AG10803 (cell line): ENCODE measurements at regions not wholly inside any gene's neighbourhood (a gene's known extent, or its start where the extent isn't known, plus 50 kb on each side); places are given as distances from the start of the nearest gene placed in this dataset.

Experiments used
- DNase-seq: peaks from one replicate; pipeline ENCODE4 v3.0.0; 2010; ENCODE audit warnings: low read depth
- H3K4me3 ChIP-seq: 2 replicates; pipeline ENCODE4 v1.5.1; 2011; ENCODE audit warnings: mild to moderate bottlenecking, low read length, control low read depth
- TF ChIP-seq, protein P1 (sequence below): conservative IDR thresholded peaks from 2 replicates; pipeline ENCODE4 v1.5.1; 2011; ENCODE audit warnings: mild to moderate bottlenecking, low read length, control low read depth, inconsistent platforms

- TF ChIP-seq, protein P1, sequence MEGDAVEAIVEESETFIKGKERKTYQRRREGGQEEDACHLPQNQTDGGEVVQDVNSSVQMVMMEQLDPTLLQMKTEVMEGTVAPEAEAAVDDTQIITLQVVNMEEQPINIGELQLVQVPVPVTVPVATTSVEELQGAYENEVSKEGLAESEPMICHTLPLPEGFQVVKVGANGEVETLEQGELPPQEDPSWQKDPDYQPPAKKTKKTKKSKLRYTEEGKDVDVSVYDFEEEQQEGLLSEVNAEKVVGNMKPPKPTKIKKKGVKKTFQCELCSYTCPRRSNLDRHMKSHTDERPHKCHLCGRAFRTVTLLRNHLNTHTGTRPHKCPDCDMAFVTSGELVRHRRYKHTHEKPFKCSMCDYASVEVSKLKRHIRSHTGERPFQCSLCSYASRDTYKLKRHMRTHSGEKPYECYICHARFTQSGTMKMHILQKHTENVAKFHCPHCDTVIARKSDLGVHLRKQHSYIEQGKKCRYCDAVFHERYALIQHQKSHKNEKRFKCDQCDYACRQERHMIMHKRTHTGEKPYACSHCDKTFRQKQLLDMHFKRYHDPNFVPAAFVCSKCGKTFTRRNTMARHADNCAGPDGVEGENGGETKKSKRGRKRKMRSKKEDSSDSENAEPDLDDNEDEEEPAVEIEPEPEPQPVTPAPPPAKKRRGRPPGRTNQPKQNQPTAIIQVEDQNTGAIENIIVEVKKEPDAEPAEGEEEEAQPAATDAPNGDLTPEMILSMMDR = no peak
- DNase-seq = no peak
- H3K4me3 ChIP-seq = no peak overlapping the region
These were observed 448.7 kb downstream of the DCDC2C start for GRCh38 chr2:4152051-4152450.

DNA sequence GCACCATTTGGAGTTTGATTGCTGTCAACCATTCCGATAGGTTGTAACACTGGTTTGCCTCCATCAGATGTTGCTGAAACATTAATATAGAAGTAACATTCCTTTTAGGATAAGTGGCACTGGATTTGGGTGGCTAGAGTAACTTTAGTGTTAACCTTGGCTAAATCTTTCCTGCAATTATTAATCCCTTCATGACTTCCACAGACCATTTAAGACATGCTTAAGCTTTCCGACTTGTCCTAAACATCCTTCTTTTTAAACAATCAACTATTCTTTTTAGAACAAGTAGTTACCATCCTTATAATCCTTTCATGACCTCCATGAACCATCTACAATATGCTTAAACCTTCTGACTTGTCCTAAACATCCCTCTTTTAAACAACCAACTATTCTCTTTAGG lies 465.5 kb downstream of the DCDC2C start:
- TF ChIP-seq, protein P1 = no peak

GRCh38 chr2:4174796-4175195 lies 471.4 kb downstream of the DCDC2C start:
- TF ChIP-seq, protein P1 = no peak
- H3K4me3 ChIP-seq = no peak overlapping the region
- DNase-seq = no peak

More for the DNA sequence above, 465.5 kb downstream of the DCDC2C start:
- H3K4me3 ChIP-seq = no peak overlapping the region
- DNase-seq = no peak

DNA sequence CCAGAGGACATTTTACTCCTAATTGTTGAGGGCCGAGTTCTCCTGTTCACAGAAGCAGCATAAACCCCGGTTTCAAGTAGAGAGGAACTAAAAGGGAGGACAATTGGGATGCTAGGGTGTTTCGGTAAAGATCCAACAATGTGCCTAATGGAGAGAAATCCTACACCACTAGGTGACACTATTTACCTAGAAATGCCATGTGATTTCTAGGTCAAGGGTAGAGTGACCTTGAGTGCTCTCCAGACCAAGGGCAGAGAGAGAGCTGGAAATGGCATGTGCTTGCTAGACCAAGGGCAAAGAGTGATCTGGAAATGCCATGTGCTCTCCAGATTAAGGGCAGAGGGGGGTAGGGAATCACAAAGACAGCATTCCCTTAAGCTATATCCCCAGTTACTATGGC lies 472.0 kb downstream of the DCDC2C start:
- H3K4me3 ChIP-seq = no peak overlapping the region
- TF ChIP-seq, protein P1 = no peak
- no peak for DNase-seq

DNA sequence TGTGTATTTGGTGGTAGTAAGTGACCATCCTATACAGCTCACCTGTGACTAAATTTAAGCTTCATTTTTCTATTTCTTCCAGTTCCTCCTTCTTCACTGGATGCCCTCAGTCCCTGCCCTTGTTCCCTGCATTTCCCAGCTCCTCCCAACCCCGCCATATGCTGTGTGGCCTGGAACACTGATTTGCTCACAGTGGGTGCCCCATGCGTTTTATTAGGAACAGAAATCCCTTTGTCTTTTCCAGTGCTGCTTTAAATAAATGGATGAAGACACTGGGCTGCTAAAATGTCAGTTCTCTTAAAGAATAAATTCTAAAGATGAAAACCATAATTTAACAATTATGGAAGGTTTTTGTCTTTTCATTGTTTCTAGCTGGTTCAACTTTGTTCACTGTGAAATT lies 477.3 kb downstream of the DCDC2C start:
- no peak for DNase-seq
- TF ChIP-seq, protein P1 = no peak
- H3K4me3 ChIP-seq = no peak overlapping the region

DNA sequence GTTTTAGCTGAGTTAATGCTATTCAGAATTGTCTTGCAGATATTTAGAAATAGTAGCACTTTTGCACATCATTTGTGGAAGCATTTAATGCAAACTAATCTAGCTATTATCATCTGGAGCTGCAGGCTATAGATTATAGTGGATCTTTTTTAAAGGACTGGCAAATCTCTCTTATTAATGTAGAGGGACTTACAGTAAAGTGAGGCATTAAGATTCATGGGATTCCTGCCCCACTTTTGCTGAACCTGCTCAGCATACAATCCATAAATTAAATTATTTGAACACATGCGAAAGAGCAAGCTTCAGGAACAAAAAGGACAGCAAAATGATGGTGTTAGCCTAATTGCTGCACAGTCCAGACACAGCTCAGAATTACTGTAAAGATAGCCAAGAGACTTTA lies 477.7 kb downstream of the DCDC2C start:
- DNase-seq = no peak
- TF ChIP-seq, protein P1 = no peak
- H3K4me3 ChIP-seq = no peak overlapping the region

DNA sequence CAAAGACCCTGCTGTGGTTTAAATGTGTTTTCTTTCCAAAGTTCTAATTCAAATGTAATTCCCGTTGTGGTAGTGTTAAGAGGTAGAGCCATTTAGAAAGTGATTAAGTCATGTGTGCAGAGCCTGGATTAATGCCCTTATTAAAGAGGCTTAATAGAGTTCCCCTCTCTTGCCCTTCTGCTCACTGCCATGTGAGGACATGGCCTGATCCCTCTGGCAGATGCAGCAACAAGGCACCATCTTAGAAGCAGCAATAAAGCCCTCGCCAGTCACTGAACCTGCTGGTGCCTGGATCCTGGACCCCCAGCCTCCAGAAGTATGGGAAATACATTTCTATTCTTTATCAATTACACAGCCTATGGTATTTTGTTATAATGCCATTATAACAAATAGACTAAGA lies 485.2 kb downstream of the DCDC2C start:
- no peak overlapping the region for H3K4me3 ChIP-seq
- TF ChIP-seq, protein P1 = no peak
- no peak for DNase-seq
